HG02870 (cell line): ENCODE measurements at regions not wholly inside any gene's neighbourhood (a gene's known extent, or its start where the extent isn't known, plus 50 kb on each side); places are given as distances from the start of the nearest gene placed in this dataset.
"Not testable (repeated sequence)": the region's sequence is repeated elsewhere in the genome, so short reads cannot be mapped to it uniquely, and the experiment has no call there.

Experiments used
- ATAC-seq: cut with Tn5 transposase; IDR thresholded peaks from one replicate; pipeline ENCODE4 v1.9.1; 2021; ENCODE audit warnings: mild to moderate bottlenecking, moderate library complexity; ENCODE audit not compliant: unreplicated experiment

DNA sequence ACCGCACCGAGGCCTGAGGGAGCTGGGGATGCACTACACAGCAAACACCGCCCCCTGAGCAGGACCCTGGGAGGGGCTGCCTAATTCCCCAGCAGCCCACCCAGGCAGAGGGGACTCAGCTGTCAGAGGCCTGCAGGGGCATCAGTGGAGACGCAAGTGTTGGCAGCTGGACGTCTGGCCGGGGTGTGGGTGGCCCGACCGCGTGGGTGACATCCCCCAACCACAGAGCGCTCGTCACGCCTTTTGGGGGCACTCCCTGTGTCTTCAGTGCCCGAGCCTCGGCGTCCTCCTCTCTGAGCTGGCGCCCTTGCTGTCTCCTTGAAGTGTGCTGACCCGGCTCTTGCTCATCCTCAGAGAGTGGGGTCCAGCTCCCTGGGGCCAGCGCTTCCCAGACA, 150.2 kb downstream of the BRD1 start:
- ATAC-seq = no peak

DNA sequence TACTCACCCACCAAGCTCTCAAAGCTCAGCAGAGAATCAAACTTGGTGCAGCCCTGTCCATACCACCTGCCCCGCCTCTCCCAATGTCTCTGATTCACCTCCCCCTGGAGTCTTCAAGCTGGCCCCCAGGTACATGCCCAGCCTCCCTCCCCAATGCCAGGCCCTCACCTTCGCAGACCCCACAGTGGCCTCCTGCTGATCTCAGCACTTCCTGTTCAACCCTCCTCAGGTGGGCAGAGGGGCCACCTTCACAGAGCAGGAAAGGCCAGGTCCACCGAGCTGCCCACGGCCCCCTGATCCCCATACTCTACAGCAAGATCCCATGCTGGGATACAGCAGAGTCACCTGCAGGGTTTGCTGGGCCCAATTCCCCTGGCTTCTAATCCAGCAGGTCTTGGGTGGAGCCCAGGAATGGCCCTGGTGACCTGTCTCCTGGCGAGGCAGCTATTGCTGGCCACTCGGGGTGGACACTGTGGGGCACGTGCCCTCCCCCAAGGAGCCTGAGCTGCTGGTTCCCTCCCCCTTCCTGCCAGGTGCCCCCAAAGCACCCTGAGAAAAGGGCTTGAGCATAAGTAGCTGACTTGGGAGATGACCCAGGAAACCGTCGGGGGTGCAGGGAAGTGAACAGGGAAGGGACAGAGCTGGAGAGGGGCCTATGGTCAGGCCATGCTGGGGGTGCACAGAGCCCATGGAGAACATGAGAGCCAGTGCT, 150.7 kb downstream of the BRD1 start:
- ATAC-seq = no peak

DNA sequence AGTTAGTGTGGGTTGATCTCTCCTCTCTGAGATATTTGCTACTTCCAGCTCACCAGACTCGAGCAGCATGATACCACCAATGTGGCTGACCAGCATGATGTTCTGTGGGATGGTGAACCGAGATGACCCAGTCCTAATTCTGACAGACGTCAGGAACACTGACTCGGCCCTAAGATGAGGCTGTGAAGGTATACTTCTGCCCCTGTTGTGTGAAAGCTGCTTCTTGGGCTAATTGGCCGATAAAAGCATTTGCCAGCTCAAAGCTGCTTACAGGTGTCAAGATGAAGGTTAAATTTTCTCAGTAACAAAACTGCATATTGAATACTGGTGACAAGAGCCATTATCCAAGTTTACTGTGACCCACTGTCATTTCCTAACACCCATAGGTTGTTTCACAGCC, 151.4 kb downstream of the BRD1 start:
- ATAC-seq = no peak

DNA sequence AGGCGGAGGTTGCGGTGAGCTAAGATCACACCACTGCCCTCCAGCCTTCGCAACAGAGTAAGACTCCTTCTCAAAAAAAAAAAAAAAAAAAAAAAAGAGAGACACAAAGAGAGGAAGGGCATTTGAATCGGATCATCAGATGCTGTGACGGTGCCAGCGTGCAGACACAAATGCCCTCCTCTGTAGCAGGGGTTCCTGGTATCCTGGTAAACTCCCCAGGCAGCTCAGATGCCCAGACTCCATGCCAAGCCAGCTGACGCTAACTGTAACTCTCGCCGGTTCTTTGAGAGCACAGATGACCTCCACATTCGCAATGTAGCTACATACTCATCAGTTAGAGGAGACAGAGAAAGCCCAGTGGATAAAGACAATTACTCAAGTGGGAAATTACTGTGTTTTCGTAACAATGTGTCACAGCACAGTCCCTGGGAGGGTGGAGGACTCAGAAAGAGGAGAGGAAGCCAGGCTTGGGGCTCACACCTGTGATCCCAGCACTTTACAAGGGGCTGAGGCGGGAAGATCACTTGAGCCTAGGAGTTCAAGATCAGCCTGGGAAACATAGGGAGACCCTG, 153.1 kb downstream of the BRD1 start:
- ATAC-seq = no peak

GRCh38 chr22:49673048-49673447, 154.6 kb downstream of the BRD1 start:
- no peak for ATAC-seq

- ATAC-seq = no peak
Observed at GRCh38 chr22:49672014-49672516, 155.6 kb downstream of the BRD1 start.

DNA sequence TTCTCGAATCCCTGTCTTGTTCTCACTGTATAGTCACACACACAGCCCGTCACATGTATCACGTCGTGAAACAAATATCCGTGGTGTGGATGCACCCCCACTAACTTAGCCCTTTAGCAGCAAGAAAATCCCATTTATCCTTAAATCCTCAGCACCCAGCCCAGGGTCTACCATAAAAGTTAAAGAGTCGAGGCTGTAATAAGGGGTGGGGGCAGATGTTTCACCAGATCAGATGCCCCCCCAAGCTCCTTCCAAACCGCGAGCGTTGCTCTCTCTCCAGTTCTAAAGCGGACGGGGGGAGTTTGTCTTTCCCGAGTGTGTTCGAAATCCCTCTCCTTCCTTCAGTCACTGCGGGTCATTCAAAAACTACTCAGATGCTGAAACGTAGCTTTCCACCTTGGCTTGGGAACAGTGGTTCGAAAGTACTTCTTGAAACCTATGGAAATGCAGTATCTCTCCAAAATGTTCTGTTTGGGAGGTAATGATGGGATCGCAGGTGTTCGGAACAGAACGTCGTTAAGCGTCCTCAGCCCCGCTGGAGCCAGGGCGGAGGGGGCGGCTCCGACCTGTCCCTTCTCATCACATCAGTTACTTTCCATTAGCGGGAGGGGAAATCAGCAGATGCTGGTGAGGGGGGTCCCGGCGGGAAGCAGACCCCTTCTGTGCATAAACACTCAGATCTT, 156.2 kb downstream of the BRD1 start:
- no peak for ATAC-seq

- ATAC-seq = no peak
Observed at GRCh38 chr22:49670456-49671330, 157.0 kb downstream of the BRD1 start.

GRCh38 chr22:49669969-49670455, 157.7 kb downstream of the BRD1 start:
- ATAC-seq = not testable (repeated sequence)

DNA sequence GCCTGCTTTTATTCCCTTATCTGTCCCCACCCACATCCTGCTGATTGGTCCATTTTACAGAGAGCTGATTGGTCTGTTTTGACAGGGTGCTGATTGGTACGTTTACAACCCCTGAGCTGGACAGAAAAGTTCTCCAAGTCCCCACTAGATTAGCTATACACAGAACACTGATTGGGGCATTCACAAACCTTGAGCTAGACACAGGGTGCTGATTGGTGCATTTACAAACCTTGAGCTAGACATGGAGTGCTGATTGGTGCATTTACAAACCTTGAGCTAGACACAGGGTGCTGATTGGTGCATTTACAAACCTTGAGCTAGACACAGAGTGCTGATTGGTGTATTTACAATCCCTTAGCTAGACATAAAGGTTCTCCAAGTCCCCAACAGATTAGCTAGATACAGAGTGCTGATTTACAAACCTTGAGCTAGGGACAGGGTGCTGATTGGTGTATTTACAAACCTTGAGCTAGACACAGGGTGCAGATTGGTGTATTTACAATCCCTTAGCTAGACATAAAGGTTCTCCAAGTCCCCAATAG, 158.2 kb downstream of the BRD1 start:
- ATAC-seq = not testable (repeated sequence)

DNA sequence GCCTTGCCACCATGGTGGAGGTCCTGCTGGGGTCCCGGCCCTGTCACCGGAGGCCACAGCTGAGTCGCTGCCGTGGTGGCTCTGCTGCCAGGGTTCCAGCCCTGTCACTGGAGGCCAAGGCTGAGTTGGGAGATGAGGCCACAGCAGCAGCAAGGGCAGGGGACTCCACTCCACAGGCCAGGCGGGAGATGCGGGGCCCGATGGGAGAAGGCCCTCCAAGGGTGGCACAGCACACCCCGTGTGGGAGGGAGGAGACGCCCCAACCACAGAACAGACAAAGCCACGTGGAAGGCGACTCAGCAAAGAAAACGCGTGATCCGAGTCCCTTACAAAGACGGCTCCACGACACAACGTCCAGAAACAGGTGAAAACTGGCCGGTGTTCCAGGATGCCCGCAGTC, 159.3 kb downstream of the BRD1 start:
- no peak for ATAC-seq

DNA sequence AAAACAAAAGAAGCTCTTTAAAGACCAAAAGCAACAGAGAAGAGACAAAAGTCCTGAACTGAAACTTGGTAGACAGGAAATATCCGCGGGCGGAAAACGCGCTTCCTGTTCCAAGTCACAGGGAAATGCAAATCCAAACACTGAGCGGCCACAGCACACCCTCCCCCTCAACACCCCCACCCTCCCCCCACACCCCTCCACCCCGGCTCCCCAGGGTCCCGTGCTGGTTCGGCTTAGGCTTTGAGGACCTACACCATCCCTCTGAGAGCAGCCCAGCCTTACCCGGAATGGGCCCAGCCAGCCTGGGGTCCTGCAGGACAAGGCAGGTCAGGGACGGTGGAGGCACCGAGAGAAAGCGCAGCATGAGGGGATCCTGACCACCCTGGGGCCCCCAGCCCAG, 160.4 kb downstream of the BRD1 start:
- ATAC-seq = no peak

- no peak for ATAC-seq
Observed at GRCh38 chr22:49666146-49666809, 161.4 kb downstream of the BRD1 start.

DNA sequence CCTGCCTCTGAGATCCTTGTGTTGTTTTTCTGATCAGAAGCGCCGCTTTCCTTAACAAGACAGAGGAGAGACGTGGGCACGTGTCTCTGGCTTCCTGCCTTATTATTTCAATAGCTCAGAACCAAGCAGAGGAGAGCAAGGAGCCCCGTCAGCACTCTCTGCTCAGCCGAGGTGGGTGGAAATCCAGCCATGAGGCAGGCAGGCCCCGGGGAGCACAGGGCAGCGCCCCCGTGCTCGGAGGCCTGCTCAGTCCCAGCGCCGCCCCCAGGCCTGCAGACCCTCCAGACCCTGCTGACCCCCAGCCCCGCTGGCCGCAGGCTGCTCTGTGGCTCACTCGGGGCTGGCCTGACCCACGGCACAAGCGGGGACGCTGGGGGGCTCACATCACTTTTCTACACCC, 162.8 kb downstream of the BRD1 start:
- ATAC-seq = no peak

DNA sequence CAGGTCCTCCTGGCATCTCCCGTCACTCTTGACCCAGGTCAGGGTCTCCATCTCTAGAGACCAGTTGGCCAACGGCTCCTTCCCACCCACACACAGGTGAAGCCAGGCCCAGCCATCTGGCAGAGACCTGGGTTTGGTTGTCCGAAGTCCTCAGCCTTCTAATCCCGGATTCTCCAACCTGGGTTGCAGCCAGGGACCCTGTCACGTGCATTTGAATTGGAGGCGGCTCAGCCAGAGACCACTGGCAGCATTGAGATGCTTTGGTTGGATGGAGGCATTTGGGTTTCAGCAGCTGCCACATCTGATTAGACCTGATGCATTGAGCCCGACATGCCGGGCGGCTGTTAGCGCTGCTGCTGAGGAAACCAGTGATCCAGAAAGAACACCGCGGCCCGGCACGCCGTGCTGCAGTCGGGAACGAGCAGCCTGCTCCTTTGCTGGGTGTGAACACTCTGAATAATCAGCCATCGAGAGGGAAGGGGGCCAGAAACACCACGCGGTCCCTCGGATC, 163.2 kb downstream of the BRD1 start:
- ATAC-seq = no peak

- ATAC-seq = no peak
Observed at GRCh38 chr22:49663823-49664222, 163.8 kb downstream of the BRD1 start.

GRCh38 chr22:49663311-49663711, 164.4 kb downstream of the BRD1 start:
- no peak for ATAC-seq

DNA sequence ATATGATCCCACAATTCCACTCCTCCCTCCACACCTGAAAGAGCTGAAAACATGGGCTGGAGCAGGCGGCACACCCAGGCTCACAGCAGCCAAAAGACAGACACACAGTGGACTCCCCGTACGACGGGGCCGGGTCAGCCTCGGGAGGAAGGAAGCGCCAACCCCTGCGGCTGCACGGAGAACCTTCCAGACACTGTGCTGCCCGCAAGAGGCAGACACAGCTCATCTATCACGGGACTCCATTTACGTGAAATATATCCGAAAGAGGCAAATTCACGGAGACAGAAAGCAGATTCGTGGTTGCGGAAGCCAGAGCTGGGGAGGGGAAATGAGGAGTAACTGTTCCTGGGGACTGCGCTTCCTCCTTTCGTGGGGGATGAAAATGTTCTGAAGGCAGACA, 165.0 kb downstream of the BRD1 start:
- no peak for ATAC-seq

GRCh38 chr22:49660794-49661781, 166.6 kb downstream of the BRD1 start:
- ATAC-seq = no peak
